ENCODE measurements at regions not wholly inside any gene's neighbourhood (a gene's known extent, or its start where the extent isn't known, plus 50 kb on each side); places are given as distances from the start of the nearest gene placed in this dataset.

DNA sequence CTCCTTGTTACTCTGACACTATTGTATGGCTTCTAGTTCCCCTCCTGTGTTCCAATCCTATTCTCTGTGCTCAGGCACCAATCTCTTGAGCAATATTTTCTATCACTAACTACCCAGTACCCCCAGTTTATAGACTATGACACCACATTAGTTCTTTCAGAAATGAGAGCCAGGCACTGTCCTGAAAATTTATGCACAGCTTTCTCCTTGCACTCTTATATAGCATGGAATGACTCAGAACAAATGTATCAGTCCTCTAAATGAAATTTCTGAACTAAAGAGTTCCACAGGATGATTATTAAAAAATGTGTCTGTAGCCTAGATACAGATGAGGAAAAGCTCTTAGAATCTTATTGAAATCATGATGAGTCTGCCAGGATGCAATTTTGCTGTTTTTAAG lies 489.9 kb downstream of the XPNPEP1 start:
- H3K79me2 ChIP-seq (ENCODE audit: insufficient read depth, low read depth, low read length): no peaks in the 10 kb centered on the region
- ChIA-PET POLR2A (no interaction called here), CTCF (ENCODE audit: unreplicated experiment) (no interaction called here)
- no peak overlapping the region for H3K4me3 ChIP-seq (ENCODE audit: low read depth, low read length, poor library complexity, severe bottlenecking)
- intact Hi-C loops (cut with micrococcal nuclease; ENCODE audit: unreplicated experiment): no loop called here
- no peak for TF ChIP-seq EZH2phosphoT487 (IDR thresholded peaks at IDR 0.05; ENCODE audit: borderline replicate concordance, low read depth, low read length)
- TF ChIP-seq CTCF (conservative IDR thresholded peaks at IDR 0.05; ENCODE audit: low read length): no peak
- H4K20me1 ChIP-seq (ENCODE audit: insufficient read depth, low read length): no peaks in the 10 kb centered on the region
- no peaks in the 10 kb centered on the region for H3K36me3 ChIP-seq (ENCODE audit: insufficient read depth, low read length)
- no peaks in the 10 kb centered on the region for H3K4me1 ChIP-seq (ENCODE audit: insufficient read depth, low read length, poor library complexity, severe bottlenecking)
- no TSS peak for BruUV-seq (replicated peaks)
- H3K9me3 ChIP-seq (ENCODE audit: low read length): no peaks in the 10 kb centered on the region
- no peak overlapping the region for H3K27ac ChIP-seq (ENCODE audit: low read depth, low read length, poor library complexity, severe bottlenecking)
- H3K9me2 ChIP-seq (ENCODE audit: insufficient read depth, low read length): no peaks in the 10 kb centered on the region
- no peak for DNase-seq (ENCODE audit: low spot score)
- H2AFZ ChIP-seq (ENCODE audit: low read length): no peak overlapping the region
- H3K4me2 ChIP-seq (ENCODE audit: low read length): no peak overlapping the region

- H3K36me3 ChIP-seq (ENCODE audit: insufficient read depth, low read length): no peaks in the 10 kb centered on the region
- H3K4me2 ChIP-seq (ENCODE audit: low read length): no peak overlapping the region
- H4K20me1 ChIP-seq (ENCODE audit: insufficient read depth, low read length): no peaks in the 10 kb centered on the region
- H3K79me2 ChIP-seq (ENCODE audit: insufficient read depth, low read depth, low read length): no peaks in the 10 kb centered on the region
- no peak overlapping the region for H2AFZ ChIP-seq (ENCODE audit: low read length)
- H3K27ac ChIP-seq (ENCODE audit: low read depth, low read length, poor library complexity, severe bottlenecking): no peak overlapping the region
- H3K4me3 ChIP-seq (ENCODE audit: low read depth, low read length, poor library complexity, severe bottlenecking): no peak overlapping the region
- no peak for DNase-seq (ENCODE audit: low spot score)
- POLR2A ChIA-PET: no interaction called here
- BruUV-seq (replicated peaks): no TSS peak
- intact Hi-C loops (cut with micrococcal nuclease; ENCODE audit: unreplicated experiment): no loop called here
- H3K4me1 ChIP-seq (ENCODE audit: insufficient read depth, low read length, poor library complexity, severe bottlenecking): no peaks in the 10 kb centered on the region
- CTCF ChIA-PET (ENCODE audit: unreplicated experiment): no interaction called here
- no peaks in the 10 kb centered on the region for H3K9me3 ChIP-seq (ENCODE audit: low read length)
- no peaks in the 10 kb centered on the region for H3K9me2 ChIP-seq (ENCODE audit: insufficient read depth, low read length)
- TF ChIP-seq CTCF (conservative IDR thresholded peaks at IDR 0.05; ENCODE audit: low read length): no peak
- no peak for TF ChIP-seq EZH2phosphoT487 (IDR thresholded peaks at IDR 0.05; ENCODE audit: borderline replicate concordance, low read depth, low read length)
These were observed 491.0 kb downstream of the XPNPEP1 start for GRCh38 chr10:109432281-109432680.

- Histone ChIP-seq H3K4me3 (ENCODE audit: low read depth, low read length, poor library complexity, severe bottlenecking) (no peak overlapping the region), H3K79me2 (ENCODE audit: insufficient read depth, low read depth, low read length) (no peaks in the 10 kb centered on the region), H3K27ac (ENCODE audit: low read depth, low read length, poor library complexity, severe bottlenecking) (no peak overlapping the region), H3K4me1 (ENCODE audit: insufficient read depth, low read length, poor library complexity, severe bottlenecking) (no peaks in the 10 kb centered on the region), H3K36me3 (ENCODE audit: insufficient read depth, low read length) (no peaks in the 10 kb centered on the region), H3K9me2 (ENCODE audit: insufficient read depth, low read length) (no peaks in the 10 kb centered on the region), H3K9me3 (ENCODE audit: low read length) (no peaks in the 10 kb centered on the region), H4K20me1 (ENCODE audit: insufficient read depth, low read length) (no peaks in the 10 kb centered on the region), H3K4me2 (ENCODE audit: low read length) (no peak overlapping the region), H2AFZ (ENCODE audit: low read length) (no peak overlapping the region)
- intact Hi-C loops (cut with micrococcal nuclease; ENCODE audit: unreplicated experiment): no loop called here
- DNase-seq (ENCODE audit: low spot score): no peak
- no peak for TF ChIP-seq CTCF (conservative IDR thresholded peaks at IDR 0.05; ENCODE audit: low read length)
- ChIA-PET CTCF (ENCODE audit: unreplicated experiment) (no interaction called here), POLR2A (no interaction called here)
- no TSS peak for BruUV-seq (replicated peaks)
These were observed 492.5 kb downstream of the XPNPEP1 start for GRCh38 chr10:109430799-109431198.

All from OCI-LY7 (cell line).